Prostate gland (tissue), 2 donors: ENCODE measurements at regions not wholly inside any gene's neighbourhood (a gene's known extent, or its start where the extent isn't known, plus 50 kb on each side); places are given as distances from the start of the nearest gene placed in this dataset.

Experiments used
- DNase-seq: peaks from one replicate; pipeline ENCODE4 v3.0.0-alpha.2; 2019; ENCODE audit warnings: low spot score
- H3K27ac ChIP-seq, 2 donors: fragments of 200-600 bp; sonication (generic); 2 replicates each; pipeline ENCODE4 v1.5.1; 2017 to 2019
- H3K27me3 ChIP-seq: fragments of 200-600 bp; sonication (generic); replicated peaks from 2 replicates; pipeline ENCODE4 v1.5.1; 2019; ENCODE audit not compliant: insufficient read depth
- H3K36me3 ChIP-seq, 2 donors: fragments of 200-600 bp; sonication (generic); 1 replicate in 1 of 2; 2 replicates in 1 of 2; pipeline versions ENCODE4 v1.5.1 to v1.8.1; 2017 to 2019
- H3K4me1 ChIP-seq: fragments of 200-600 bp; sonication (generic); replicated peaks from 2 replicates; pipeline ENCODE4 v1.5.1; 2019
- H3K4me3 ChIP-seq, 2 donors: fragments of 200-600 bp; sonication (generic); 2 replicates each; pipeline ENCODE4 v1.5.1; 2017 to 2019
- H3K9me3 ChIP-seq: fragments of 200-600 bp; sonication (generic); 2 replicates; pipeline ENCODE4 v1.5.1; 2017
- CTCF ChIP-seq, 4 experiments: fragments of 200-600 bp in 2 of 4; fragments of 450-650 bp in 2 of 4; sonication (generic) in 2 of 4; IDR thresholded peaks; 1 replicate in 3 of 4; 2 replicates in 1 of 4; pipeline ENCODE4 v1.5.1; 2016 to 2019; ENCODE audit warnings: antibody characterized with exemption in 4 of 4, mild to moderate bottlenecking in 2 of 4, moderate library complexity in 2 of 4
- POLR2A ChIP-seq: fragments of 450-650 bp; IDR thresholded peaks from one replicate; pipeline ENCODE4 v1.6.1; 2016; ENCODE audit warnings: antibody characterized with exemption, mild to moderate bottlenecking
- POLR2AphosphoS5 ChIP-seq: sonication (generic); formaldehyde crosslinking; IDR thresholded peaks from one replicate; pipeline ENCODE4 v1.6.1; 2017; ENCODE audit warnings: antibody characterized with exemption
- WGBS: methylation state at CpG from one replicate; pipeline ENCODE4 v1.1.5; 2018; 5-methylcytosine and 5-hydroxymethylcytosine counted together
- intact Hi-C: fragments of 100-400 bp; cut with DNase I; formaldehyde crosslinking; loops from one replicate; pipeline ENCODE4 v1.14.2; 2022

- intact Hi-C loops, result no loop called here
Measured at GRCh38 chr15:77782691-77783090, 150.0 kb upstream of the LINGO1 start.

GRCh38 chr15:77781946-77782240, 149.2 kb upstream of the LINGO1 start:
- Histone ChIP-seq H3K36me3 (no peaks in the 10 kb centered on the region), H3K27me3 (no peaks in the 10 kb centered on the region), H3K9me3 (no peaks in the 10 kb centered on the region), H3K4me1 (no peaks in the 10 kb centered on the region), H3K27ac (no peak overlapping the region), H3K4me3 (no peak overlapping the region)
- intact Hi-C loops, result no loop called here
- no peak for DNase-seq
- WGBS, result 86% methylated on average over 8 of the region's 8 CpGs
- TF ChIP-seq POLR2A, result no peak
- TF ChIP-seq POLR2AphosphoS5, result no peak
- TF ChIP-seq CTCF (IDR thresholded peaks at IDR 0.05), result no peak

More at GRCh38 chr15:77782691-77783090, 150.0 kb upstream of the LINGO1 start:
- H3K4me3 ChIP-seq, result no peak overlapping the region
- H3K9me3 ChIP-seq, result no peaks in the 10 kb centered on the region
- no peaks in the 10 kb centered on the region for H3K4me1 ChIP-seq
- H3K27ac ChIP-seq, result no peak overlapping the region
- no peaks in the 10 kb centered on the region for H3K36me3 ChIP-seq
- H3K27me3 ChIP-seq, result no peaks in the 10 kb centered on the region
- DNase-seq, result no peak
- no peak for TF ChIP-seq CTCF (IDR thresholded peaks at IDR 0.05)
- no peak for TF ChIP-seq POLR2A
- TF ChIP-seq POLR2AphosphoS5, result no peak
- 93% methylated on average over 4 of the region's 4 CpGs for WGBS

GRCh38 chr15:77781151-77781945, 148.6 kb upstream of the LINGO1 start:
- Histone ChIP-seq H3K4me1 (no peaks in the 10 kb centered on the region), H3K36me3 (no peaks in the 10 kb centered on the region), H3K27me3 (no peaks in the 10 kb centered on the region), H3K27ac (no peak overlapping the region), H3K4me3 (no peak overlapping the region), H3K9me3 (no peaks in the 10 kb centered on the region)
- TF ChIP-seq CTCF (IDR thresholded peaks at IDR 0.05) (no peak), POLR2A (no peak), POLR2AphosphoS5 (no peak)
- WGBS, result 89% methylated on average over 16 of the region's 16 CpGs
- intact Hi-C loops, result no loop called here
- DNase-seq, result no peak

DNA sequence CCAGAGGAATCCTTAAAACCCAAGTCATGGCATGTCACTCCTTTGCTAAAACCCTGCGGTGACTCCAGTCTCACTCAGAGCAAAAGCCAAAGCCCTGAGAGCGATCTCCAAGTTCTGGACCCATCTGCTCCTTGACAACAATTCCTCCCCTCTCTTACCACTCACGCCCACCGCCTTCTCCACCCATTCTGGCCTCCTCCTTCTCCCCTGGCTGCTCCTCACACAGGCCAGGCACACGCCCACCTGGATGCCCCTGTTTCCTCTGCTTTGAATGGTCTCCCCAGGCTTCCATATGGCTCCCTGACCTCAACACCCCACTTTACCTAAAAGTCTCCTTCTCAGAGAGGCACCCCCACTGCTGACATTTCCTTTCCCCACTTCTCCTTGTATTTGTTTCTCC, 146.1 kb upstream of the LINGO1 start:
- H3K4me3 ChIP-seq, result no peak overlapping the region
- WGBS, result 92% methylated on average over 5 of the region's 5 CpGs
- TF ChIP-seq CTCF (IDR thresholded peaks at IDR 0.05) (no peak), POLR2A (no peak), POLR2AphosphoS5 (no peak)
- H3K9me3 ChIP-seq, result no peaks in the 10 kb centered on the region
- no peaks in the 10 kb centered on the region for H3K36me3 ChIP-seq
- no peaks in the 10 kb centered on the region for H3K27me3 ChIP-seq
- no peaks in the 10 kb centered on the region for H3K4me1 ChIP-seq
- no peak overlapping the region for H3K27ac ChIP-seq
- intact Hi-C loops, result no loop called here
- no peak for DNase-seq

DNA sequence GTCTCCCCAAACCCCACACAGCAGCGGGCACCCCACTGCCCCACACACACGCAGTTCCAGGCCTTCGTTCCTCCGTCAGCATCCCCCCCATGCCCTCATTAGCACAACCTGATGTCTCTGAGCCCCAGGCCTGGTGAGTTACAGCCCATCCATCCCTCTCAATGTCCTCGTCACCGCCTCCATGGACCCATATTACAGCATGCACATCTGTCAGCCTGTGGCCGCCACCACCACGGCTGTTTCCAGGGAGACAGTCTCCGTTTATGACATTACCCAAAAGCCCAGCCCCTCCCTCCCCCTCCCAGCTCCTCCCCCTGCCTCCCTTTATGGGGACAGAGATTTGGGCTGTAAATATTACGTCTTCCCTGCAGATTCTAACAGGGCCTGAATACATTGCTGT, 143.1 kb upstream of the LINGO1 start:
- Histone ChIP-seq H3K27ac (no peak overlapping the region), H3K36me3 (no peaks in the 10 kb centered on the region), H3K27me3 (no peaks in the 10 kb centered on the region), H3K4me1 (no peaks in the 10 kb centered on the region), H3K9me3 (no peaks in the 10 kb centered on the region), H3K4me3 (no peak overlapping the region)
- TF ChIP-seq POLR2AphosphoS5 (no peak), CTCF (IDR thresholded peaks at IDR 0.05) (no peak), POLR2A (no peak)
- no peak for DNase-seq
- WGBS, result 81% methylated on average over 10 of the region's 10 CpGs
- intact Hi-C loops, result no loop called here
